ENCODE measurements at regions not wholly inside any gene's neighbourhood (a gene's known extent, or its start where the extent isn't known, plus 50 kb on each side); places are given as distances from the start of the nearest gene placed in this dataset.

GRCh38 chr5:174399411-174399810 lies 325.0 kb upstream of the MSX2 start:
- no peak for FAIRE-seq
- DNase-seq (ENCODE audit: low read depth, low spot score): no peak
- Histone ChIP-seq H3K4me2 (ENCODE audit: insufficient read depth, low read length) (no peak overlapping the region), H3K27ac (ENCODE audit: insufficient read depth, low read depth, low read length) (no peak overlapping the region), H3K79me2 (ENCODE audit: control insufficient read depth, insufficient read depth, low read length) (no peaks in the 10 kb centered on the region), H3K4me3 (replicated peaks in 1 of 3; ENCODE audit: insufficient read depth in 1 of 3, low read depth in 1 of 3, low read length in 3 of 3) (no peak overlapping the region), H3K27me3 (ENCODE audit: control insufficient read depth in 2 of 2, insufficient read depth in 2 of 2, low read length in 2 of 2) (no peaks in the 10 kb centered on the region), H3K9me1 (replicated peaks; ENCODE audit: control insufficient read depth, extremely low read depth, insufficient read depth, low read length) (no peaks in the 10 kb centered on the region), H4K20me1 (replicated peaks; ENCODE audit: control insufficient read depth, extremely low read depth, insufficient read depth, low read length) (no peaks in the 10 kb centered on the region), H3K4me1 (ENCODE audit: control insufficient read depth, extremely low read depth, insufficient read depth, low read length) (no peaks in the 10 kb centered on the region), H3K9ac (replicated peaks; ENCODE audit: extremely low read depth, insufficient read depth, low read length) (no peak overlapping the region), H3K9me3 (replicated peaks; ENCODE audit: control insufficient read depth, insufficient read depth, low read length) (no peaks in the 10 kb centered on the region), H3K36me3 (ENCODE audit: control insufficient read depth in 2 of 2, extremely low read depth in 1 of 2, insufficient read depth in 2 of 2, low read length in 2 of 2) (no peaks in the 10 kb centered on the region), H2AFZ (ENCODE audit: low read depth, low read length) (no peak overlapping the region)
- ChIA-PET CTCF (no interaction called here), POLR2A (no interaction called here)
- no TSS peak for BruUV-seq (replicated peaks)
- TF ChIP-seq GATA2 (IDR thresholded peaks at IDR 0.05; ENCODE audit: insufficient read depth, insufficient read length, low read depth, low read length) (no peak), EZH2 (IDR thresholded peaks at IDR 0.05; ENCODE audit: borderline replicate concordance, low read depth, low read length, severe bottlenecking) (no peak), CTCF (IDR thresholded peaks at IDR 0.05; ENCODE audit: extremely low read depth in 1 of 2, insufficient read depth in 1 of 2, low read depth in 1 of 2, low read length in 2 of 2) (no peak), MYC (IDR thresholded peaks at IDR 0.05; ENCODE audit: low read depth, low read length) (no peak), POLR2AphosphoS5 (IDR thresholded peaks at IDR 0.05; ENCODE audit: insufficient read depth, low read depth, low read length) (no peak), FOS (IDR thresholded peaks at IDR 0.05; ENCODE audit: borderline replicate concordance, insufficient read depth, low read length) (no peak)
- TF ChIP-seq, protein P1, sequence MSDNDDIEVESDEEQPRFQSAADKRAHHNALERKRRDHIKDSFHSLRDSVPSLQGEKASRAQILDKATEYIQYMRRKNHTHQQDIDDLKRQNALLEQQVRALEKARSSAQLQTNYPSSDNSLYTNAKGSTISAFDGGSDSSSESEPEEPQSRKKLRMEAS (IDR thresholded peaks at IDR 0.05; ENCODE audit: insufficient read depth, insufficient read length): no peak
- intact Hi-C loops (cut with micrococcal nuclease) (no loop called here), dilution Hi-C loops (cut with MboI; ENCODE audit: extremely low pct_ligation_motif_present, low sequenced_read_pairs) (no loop called here)
